Omental fat pad (tissue), 3 donors: ENCODE measurements at regions not wholly inside any gene's neighbourhood (a gene's known extent, or its start where the extent isn't known, plus 50 kb on each side); places are given as distances from the start of the nearest gene placed in this dataset.

Experiments
- ATAC-seq: fragments of 150-250 bp; one replicate; pipeline ENCODE4 v1.9.1; 2016; ENCODE audit warnings: mild to moderate bottlenecking, moderate library complexity; ENCODE audit not compliant: low FRiP score
- DNase-seq: peaks from one replicate; pipeline ENCODE4 v3.0.0-alpha.2; 2019; ENCODE audit warnings: low spot score
- CTCF ChIP-seq, 3 donors: fragments of 450-650 bp; IDR thresholded peaks; one replicate each; pipeline ENCODE4 v1.5.1; 2016 to 2017; ENCODE audit warnings: antibody characterized with exemption in 3 of 3, mild to moderate bottlenecking in 3 of 3, moderate library complexity in 2 of 3

GRCh38 chr1:100628631-100629081 is 90.7 kb downstream of the GPR88 start:
- no peak for TF ChIP-seq CTCF (IDR thresholded peaks at IDR 0.05)
- ATAC-seq, result peak; percentile 60

GRCh38 chr1:100629391-100629790 is 90.2 kb upstream of the VCAM1 start:
- peak; percentile 50 for ATAC-seq

More at GRCh38 chr1:100628631-100629081, 90.7 kb downstream of the GPR88 start:
- no peak for DNase-seq

GRCh38 chr1:100631015-100631551 is 88.5 kb upstream of the VCAM1 start:
- no peak for TF ChIP-seq CTCF (IDR thresholded peaks at IDR 0.05)
- peak; percentile 27 for ATAC-seq
- no peak for DNase-seq

More at GRCh38 chr1:100629391-100629790, 90.2 kb upstream of the VCAM1 start:
- no peak for DNase-seq
- TF ChIP-seq CTCF (IDR thresholded peaks at IDR 0.05), result no peak

GRCh38 chr1:100642826-100643225 is 76.7 kb upstream of the VCAM1 start:
- TF ChIP-seq CTCF (IDR thresholded peaks at IDR 0.05), result no peak
- ATAC-seq (no peak), DNase-seq (no peak)

- peak; percentile 89 for ATAC-seq
- DNase-seq, result no peak
- no peak for TF ChIP-seq CTCF (IDR thresholded peaks at IDR 0.05)
These were observed 75.9 kb upstream of the VCAM1 start for GRCh38 chr1:100643471-100644196.

GRCh38 chr1:100646001-100646400 is 73.5 kb upstream of the VCAM1 start:
- ATAC-seq, result no peak
- no peak for DNase-seq
- TF ChIP-seq CTCF (IDR thresholded peaks at IDR 0.05), result no peak

GRCh38 chr1:100649146-100649545 is 70.4 kb upstream of the VCAM1 start:
- no peak for TF ChIP-seq CTCF (IDR thresholded peaks at IDR 0.05)
- ATAC-seq, result no peak
- no peak for DNase-seq
